Pancreas (tissue), 10 donors: ENCODE measurements at regions not wholly inside any gene's neighbourhood (a gene's known extent, or its start where the extent isn't known, plus 50 kb on each side); places are given as distances from the start of the nearest gene placed in this dataset.

Source experiments
- ATAC-seq, 4 donors: fragments of 200-7000 bp; cut with Tn5 transposase; one replicate each; pipeline versions ENCODE4 v1.8.0 to v1.9.1; 2020; ENCODE audit warnings: mild to moderate bottlenecking in 4 of 4, moderate library complexity in 4 of 4
- DNase-seq, 6 donors: peaks; one replicate each; pipeline ENCODE4 v3.0.0-alpha.2; 2020
- FAIRE-seq: peaks from 2 replicates; lab custom pipeline; 2012; peaks lifted over from hg19 to GRCh38; lab: Jason Lieb, UNC
- H3K27ac ChIP-seq, 4 donors: fragments of 200-600 bp; sonication (generic); 1 replicate in 3 of 4; 2 replicates in 1 of 4; pipeline versions ENCODE4 v1.5.0 to v1.8.0; 2020
- H3K27me3 ChIP-seq, 4 donors: fragments of 200-600 bp; one replicate each; pipeline ENCODE4 v1.8.0; 2021
- H3K36me3 ChIP-seq, 3 donors: fragments of 200-600 bp; sonication (generic) in 1 of 3; one replicate each; pipeline versions ENCODE4 v1.5.0 to v1.8.0; 2020 to 2021
- H3K4me1 ChIP-seq, 3 donors: fragments of 200-600 bp; one replicate each; pipeline ENCODE4 v1.8.0; 2021
- H3K4me3 ChIP-seq, 4 donors: fragments of 200-600 bp; sonication (generic) in 2 of 4; one replicate each; pipeline versions ENCODE4 v1.5.0 to v1.8.0; 2020 to 2021
- H3K9me3 ChIP-seq, 4 donors: fragments of 200-600 bp; one replicate each; pipeline ENCODE4 v1.8.0; 2021
- whole genome bisulfite sequencing, 2 donors: extraction: QIAGEN DNeasy Blood & Tissue Kit; methylation state at CpG; one replicate each; pipeline ENCODE4 v1.1.7; 2013; 5-methylcytosine and 5-hydroxymethylcytosine counted together
- intact Hi-C, 3 donors: fragments of 100-400 bp; cut with DNase I; formaldehyde crosslinking; loops; one replicate each; pipeline versions ENCODE4 v1.11.1 to v1.14.2; 2022
- TF ChIP-seq, protein P1 (sequence below), 4 donors: fragments of 200-600 bp; sonication (generic) in 3 of 4; IDR thresholded peaks; one replicate each; pipeline versions ENCODE4 v1.5.0 to v1.8.0; 2021; ENCODE audit warnings: antibody characterized with exemption in 4 of 4
- donor health status: healthy with polysubstance abuse.
- donor health status: DM: no; HTN: no; CAD: no; lungs with moderate emphysema.
- donor health status: DM: no; HTN: no; CAD: no.
- donor health status: control.
- donor health status: control.
- donor health status: Bipolar disorder and iron deficiency.
- donor health status: DM: yes; HTN: yes; CAD: no.
- donor health status: DM: no; HTN: no; CAD: no.
- donor health status: DM: no; HTN: no; CAD: no.
- donor health status: DM: yes; HTN: yes; CAD: no.

DNA sequence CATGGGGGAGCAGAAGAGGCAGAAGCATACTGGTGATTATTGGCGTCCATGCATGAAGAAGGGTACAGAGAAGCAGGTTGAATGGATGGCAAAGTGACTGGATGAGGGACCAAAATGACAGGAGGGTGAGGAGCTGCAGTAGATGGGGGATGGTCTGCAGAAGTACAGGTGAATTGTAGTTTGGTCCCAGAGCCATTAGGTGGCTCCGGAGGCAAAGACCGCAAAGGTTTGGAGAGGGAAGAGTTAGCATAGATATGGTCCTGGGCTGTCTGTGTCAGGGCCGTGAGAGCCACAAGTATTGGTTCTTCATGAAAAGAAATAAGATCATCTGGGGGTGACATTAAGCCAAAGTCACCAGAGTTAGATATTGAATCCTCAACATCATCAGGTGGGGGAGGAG is 59.0 kb upstream of the ZNF726 start:
- 49 to 60% methylated on average over 4 of the region's 4 CpGs for WGBS, 2 donors
- H3K4me3 ChIP-seq = no peak overlapping the region
- TF ChIP-seq, protein P1, sequence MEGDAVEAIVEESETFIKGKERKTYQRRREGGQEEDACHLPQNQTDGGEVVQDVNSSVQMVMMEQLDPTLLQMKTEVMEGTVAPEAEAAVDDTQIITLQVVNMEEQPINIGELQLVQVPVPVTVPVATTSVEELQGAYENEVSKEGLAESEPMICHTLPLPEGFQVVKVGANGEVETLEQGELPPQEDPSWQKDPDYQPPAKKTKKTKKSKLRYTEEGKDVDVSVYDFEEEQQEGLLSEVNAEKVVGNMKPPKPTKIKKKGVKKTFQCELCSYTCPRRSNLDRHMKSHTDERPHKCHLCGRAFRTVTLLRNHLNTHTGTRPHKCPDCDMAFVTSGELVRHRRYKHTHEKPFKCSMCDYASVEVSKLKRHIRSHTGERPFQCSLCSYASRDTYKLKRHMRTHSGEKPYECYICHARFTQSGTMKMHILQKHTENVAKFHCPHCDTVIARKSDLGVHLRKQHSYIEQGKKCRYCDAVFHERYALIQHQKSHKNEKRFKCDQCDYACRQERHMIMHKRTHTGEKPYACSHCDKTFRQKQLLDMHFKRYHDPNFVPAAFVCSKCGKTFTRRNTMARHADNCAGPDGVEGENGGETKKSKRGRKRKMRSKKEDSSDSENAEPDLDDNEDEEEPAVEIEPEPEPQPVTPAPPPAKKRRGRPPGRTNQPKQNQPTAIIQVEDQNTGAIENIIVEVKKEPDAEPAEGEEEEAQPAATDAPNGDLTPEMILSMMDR (IDR thresholded peaks at IDR 0.05) = no peak
- DNase-seq (no peak), FAIRE-seq (no peak), ATAC-seq (no peak)
- no peaks in the 10 kb centered on the region for H3K36me3 ChIP-seq
- no peaks in the 10 kb centered on the region for H3K9me3 ChIP-seq
- H3K4me1 ChIP-seq = no peaks in the 10 kb centered on the region
- no peaks in the 10 kb centered on the region for H3K27me3 ChIP-seq
- no peak overlapping the region for H3K27ac ChIP-seq
- intact Hi-C loops = no loop called here

DNA sequence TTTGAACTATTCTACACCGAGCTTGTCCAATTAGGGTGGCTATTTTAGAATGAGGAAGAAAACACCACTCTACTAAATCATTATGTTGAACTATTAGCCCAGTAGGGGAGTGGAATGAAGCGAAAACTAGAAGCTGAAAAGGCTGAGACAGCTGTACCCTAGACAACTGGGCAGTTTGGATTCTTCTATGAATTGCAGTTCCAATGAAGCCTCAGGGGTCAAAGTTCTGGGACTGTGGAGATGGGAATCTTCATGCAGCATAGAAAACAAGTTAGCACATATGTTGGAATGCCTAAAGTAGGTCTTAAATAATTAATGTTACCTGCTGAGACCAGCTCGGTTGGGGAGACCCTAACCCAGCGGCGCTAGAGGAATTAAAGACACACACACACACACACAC is 62.7 kb upstream of the ZNF726 start:
- Histone ChIP-seq H3K27me3 (no peaks in the 10 kb centered on the region), H3K27ac (no peak overlapping the region), H3K4me1 (no peaks in the 10 kb centered on the region), H3K36me3 (no peaks in the 10 kb centered on the region), H3K9me3 (no peaks in the 10 kb centered on the region), H3K4me3 (no peak overlapping the region)
- DNase-seq (no peak), FAIRE-seq (no peak), ATAC-seq (no peak)
- intact Hi-C loops = no loop called here
- TF ChIP-seq, protein P1 (IDR thresholded peaks at IDR 0.05) = no peak
- 72 to 78% methylated on average over 5 of the region's 5 CpGs for WGBS, 2 donors

DNA sequence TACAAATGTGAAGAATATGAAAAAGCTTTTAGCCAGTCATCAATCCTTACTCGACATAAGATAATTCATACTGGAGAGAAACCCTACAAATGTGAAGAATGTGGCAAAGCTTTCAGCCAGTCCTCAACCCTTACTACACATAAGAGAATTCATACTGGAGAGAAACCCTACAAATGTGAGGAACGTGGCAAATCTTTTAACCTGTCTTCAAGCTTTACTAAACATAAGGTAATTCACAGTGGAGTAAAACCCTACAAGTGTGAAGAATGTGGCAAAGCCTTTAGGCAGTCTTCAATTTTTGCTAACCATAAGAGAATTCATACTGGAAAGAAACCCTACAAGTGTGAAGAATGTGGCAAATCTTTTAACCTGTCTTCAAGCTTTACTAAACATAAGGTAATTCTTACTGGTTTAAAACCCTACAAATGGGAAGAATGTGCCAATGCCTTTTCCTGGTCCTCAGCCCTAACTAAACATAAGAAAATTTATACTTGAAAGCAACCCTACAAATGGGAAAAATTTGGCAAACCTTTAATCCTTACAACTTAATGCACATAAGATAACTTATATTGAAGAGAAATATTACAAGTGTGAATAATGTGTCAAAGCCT is 74.1 kb upstream of the ZNF681 start:
- ATAC-seq (no peak), FAIRE-seq (no peak)
- 61 to 93% methylated on average over 2 of the region's 2 CpGs for WGBS, 2 donors

DNA sequence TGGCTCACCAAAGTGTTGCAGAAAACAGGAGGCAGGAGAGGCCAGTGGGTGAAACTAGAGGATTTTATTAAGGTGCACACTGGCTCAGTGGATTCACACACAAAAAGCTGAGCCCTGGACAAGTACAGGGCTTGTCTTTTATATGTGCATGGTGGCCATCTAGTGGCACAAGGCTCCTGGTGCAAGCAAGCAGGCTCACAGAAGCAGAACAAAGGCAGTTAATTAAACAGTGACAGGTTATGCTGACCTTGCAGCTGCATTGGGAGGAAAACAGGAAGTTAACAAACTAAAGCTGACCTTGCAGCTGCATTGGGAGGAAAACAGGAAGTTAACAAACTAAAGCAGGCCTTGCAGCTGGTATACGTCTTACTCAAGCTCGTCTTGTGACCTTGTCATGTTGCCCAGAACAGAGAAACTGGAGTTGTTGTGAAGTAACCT is 65.3 kb upstream of the ZNF681 start:
- H3K4me1 ChIP-seq = no peaks in the 10 kb centered on the region
- H3K27me3 ChIP-seq = no peaks in the 10 kb centered on the region
- H3K27ac ChIP-seq = no peak overlapping the region
- intact Hi-C loops = no loop called here
- DNase-seq = no peak
- FAIRE-seq = no peak
- H3K36me3 ChIP-seq = no peaks in the 10 kb centered on the region
- WGBS, 2 donors = 17 to 18% methylated on average over 2 of the region's 2 CpGs
- H3K9me3 ChIP-seq = no peaks in the 10 kb centered on the region
- TF ChIP-seq, protein P1 (IDR thresholded peaks at IDR 0.05) = no peak
- no peak overlapping the region for H3K4me3 ChIP-seq
- ATAC-seq = no peak

More for the DNA sequence above, 74.1 kb upstream of the ZNF681 start:
- peaks cover 0 to 12% (median 2%) of the 10 kb centered on the region in 4 donors for H3K9me3 ChIP-seq
- TF ChIP-seq, protein P1 (IDR thresholded peaks at IDR 0.05) = no peak
- DNase-seq = no peak
- no peak overlapping the region for H3K27ac ChIP-seq
- intact Hi-C loops = no loop called here
- no peaks in the 10 kb centered on the region for H3K4me1 ChIP-seq
- no peak overlapping the region for H3K4me3 ChIP-seq
- no peaks in the 10 kb centered on the region for H3K27me3 ChIP-seq
- H3K36me3 ChIP-seq = no peaks in the 10 kb centered on the region

DNA sequence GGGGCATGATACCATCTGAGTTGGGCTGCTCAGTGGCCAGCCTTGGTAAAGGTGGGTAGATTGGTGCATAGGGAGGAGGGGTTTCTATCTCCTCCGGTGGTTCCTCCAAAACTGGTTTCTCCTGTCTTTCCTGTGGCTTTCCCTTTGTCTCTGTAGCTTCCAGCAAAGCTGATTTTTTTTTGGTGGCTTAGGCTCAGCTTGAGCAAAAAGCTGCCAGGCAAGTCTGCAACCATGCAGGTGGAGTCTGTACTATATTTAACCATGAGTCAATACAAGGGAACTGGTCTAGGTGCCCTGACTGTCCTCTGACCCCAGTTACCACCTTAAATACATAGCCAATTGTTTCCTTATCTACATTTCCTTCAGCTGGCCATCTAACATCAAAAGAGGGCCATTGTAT is 64.0 kb upstream of the ZNF681 start:
- Histone ChIP-seq H3K9me3 (no peaks in the 10 kb centered on the region), H3K27ac (no peak overlapping the region), H3K36me3 (no peaks in the 10 kb centered on the region), H3K4me1 (no peaks in the 10 kb centered on the region), H3K4me3 (no peak overlapping the region), H3K27me3 (no peaks in the 10 kb centered on the region)
- no peak for DNase-seq
- intact Hi-C loops = no loop called here
- WGBS, 2 donors = 23 to 53% methylated on average over 1 of the region's 1 CpG
- no peak for ATAC-seq
- TF ChIP-seq, protein P1 (IDR thresholded peaks at IDR 0.05) = no peak
- FAIRE-seq = no peak
